GM12872 (cell line): ENCODE measurements at regions not wholly inside any gene's neighbourhood (a gene's known extent, or its start where the extent isn't known, plus 50 kb on each side); places are given as distances from the start of the nearest gene placed in this dataset.
A peak's percentile ranks its signal among the peaks of the same experiment; 100 is the strongest.

ENCODE experiments used
- CTCF ChIP-seq: IDR thresholded peaks from 3 replicates; pipeline ENCODE4 v1.5.1; 2011; ENCODE audit warnings: low read depth, mild to moderate bottlenecking, low read length, moderate library complexity; ENCODE audit not compliant: insufficient read depth

DNA sequence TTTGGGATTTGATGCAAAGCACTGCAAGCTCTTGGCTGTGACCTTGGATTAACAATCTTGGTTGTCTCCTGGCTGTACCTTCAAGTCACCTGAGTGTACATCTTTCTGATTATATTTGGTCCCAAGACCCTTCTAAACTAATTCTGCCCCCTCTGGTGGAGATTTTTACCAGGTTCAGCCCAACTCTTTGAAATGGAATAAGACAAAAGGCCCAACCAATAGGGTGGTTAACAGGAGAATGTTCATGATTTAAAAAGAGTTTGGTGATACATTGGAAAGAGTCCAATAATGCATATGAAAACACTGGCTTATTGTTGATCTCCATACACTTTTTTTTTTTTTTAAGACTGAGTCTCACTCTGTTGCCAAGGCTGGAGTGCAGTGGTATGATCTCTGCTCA lies 77.5 kb upstream of the CD83 start:
- TF ChIP-seq CTCF, result no peak

DNA sequence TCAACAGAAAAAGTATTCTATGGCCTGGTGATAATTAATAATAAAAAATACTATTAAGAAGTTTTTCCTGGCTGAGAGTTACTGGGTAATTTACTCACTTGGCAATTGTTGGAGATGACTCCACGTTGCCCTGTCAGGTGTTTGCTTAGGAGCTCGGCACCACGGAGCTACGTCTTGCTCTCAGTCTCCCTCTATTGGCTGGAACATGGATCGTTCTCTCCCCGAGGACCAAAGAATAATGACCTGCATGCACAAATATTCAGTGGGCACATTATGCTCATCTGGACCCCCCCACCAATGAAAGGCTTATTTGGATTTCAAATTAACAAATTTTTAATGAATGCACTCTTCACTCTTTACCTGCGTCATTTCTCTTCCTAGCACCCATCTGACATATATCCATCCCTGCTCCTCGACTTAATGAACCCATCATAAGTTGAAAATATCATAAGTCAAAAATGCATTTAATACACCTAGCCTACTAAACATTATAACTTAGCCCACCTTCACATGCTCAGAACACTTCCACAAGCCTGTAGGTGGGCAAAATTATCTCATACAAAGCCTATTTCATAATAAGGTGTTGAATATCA lies 71.0 kb upstream of the CD83 start:
- TF ChIP-seq CTCF, result peak; percentile 85

- no peak for TF ChIP-seq CTCF
These were observed 70.3 kb upstream of the CD83 start for GRCh38 chr6:14047151-14047740.

- TF ChIP-seq CTCF, result no peak
These were observed 68.7 kb upstream of the CD83 start for GRCh38 chr6:14048837-14049236.

GRCh38 chr6:14051355-14051754 lies 66.2 kb upstream of the CD83 start:
- TF ChIP-seq CTCF, result no peak

GRCh38 chr6:14053811-14054210 lies 63.8 kb upstream of the CD83 start:
- TF ChIP-seq CTCF, result no peak

DNA sequence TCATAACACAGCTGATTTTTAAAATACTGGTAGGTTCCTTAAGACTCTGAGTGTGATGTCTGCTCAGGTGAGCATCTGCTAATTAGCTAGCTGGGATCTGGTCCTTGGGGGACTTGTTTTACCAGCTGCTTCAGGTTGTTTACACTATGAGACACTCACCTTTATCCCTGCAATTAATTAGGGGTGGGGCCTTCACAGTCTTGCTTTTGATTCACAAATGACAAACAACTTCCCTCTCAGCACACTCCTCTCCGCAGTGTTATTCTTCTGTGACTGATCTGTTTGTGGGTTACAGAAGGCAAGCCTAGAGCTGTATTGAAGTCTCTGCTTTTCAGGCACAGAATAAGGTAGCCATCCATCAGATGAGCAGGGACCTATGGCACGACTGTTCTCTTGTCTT lies 62.0 kb upstream of the CD83 start:
- TF ChIP-seq CTCF, result no peak
